GM23338 (cell line): ENCODE measurements at regions not wholly inside any gene's neighbourhood (a gene's known extent, or its start where the extent isn't known, plus 50 kb on each side); places are given as distances from the start of the nearest gene placed in this dataset.

Experiments used
- ATAC-seq: fragments of 200-7000 bp; cut with Tn5 transposase; 3 replicates; pipeline ENCODE4 v1.9.1; 2020
- DNase-seq: peaks from one replicate; pipeline ENCODE4 v3.0.0-alpha.2; 2015; ENCODE audit warnings: low spot score
- H2AFZ ChIP-seq: fragments of 200-600 bp; sonication (generic); 2 replicates; pipeline ENCODE4 v1.8.0; 2016; ENCODE audit warnings: antibody characterized with exemption, mild to moderate bottlenecking, moderate library complexity
- H3F3A ChIP-seq: fragments of 200-600 bp; sonication (generic); replicated peaks from 2 replicates; pipeline ENCODE4 v1.8.0; 2017; ENCODE audit warnings: antibody characterized with exemption, mixed run types, low read depth
- H3K27ac ChIP-seq: fragments of 200-600 bp; sonication (generic); 2 replicates; pipeline ENCODE4 v1.6.1; 2016; ENCODE audit warnings: low read depth
- H3K27me3 ChIP-seq: fragments of 200-600 bp; sonication (generic); 2 replicates; pipeline ENCODE4 v1.8.0; 2016; ENCODE audit warnings: mild to moderate bottlenecking, mixed run types, moderate library complexity; ENCODE audit not compliant: insufficient read depth
- H3K36me3 ChIP-seq: fragments of 200-600 bp; sonication (generic); 2 replicates; pipeline ENCODE4 v1.8.0; 2016; ENCODE audit warnings: mild to moderate bottlenecking; ENCODE audit not compliant: insufficient read depth
- H3K4me1 ChIP-seq: fragments of 200-600 bp; sonication (generic); 2 replicates; pipeline ENCODE4 v1.8.0; 2016; ENCODE audit warnings: mild to moderate bottlenecking, moderate library complexity; ENCODE audit not compliant: insufficient read depth
- H3K4me2 ChIP-seq: fragments of 200-600 bp; sonication (generic); 2 replicates; pipeline ENCODE4 v1.7.1; 2017; ENCODE audit warnings: mixed run types
- H3K4me3 ChIP-seq: fragments of 200-600 bp; sonication (generic); 2 replicates; pipeline ENCODE4 v1.6.1; 2016; ENCODE audit warnings: mixed run types
- H3K79me2 ChIP-seq: fragments of 200-600 bp; sonication (generic); replicated peaks from 2 replicates; pipeline ENCODE4 v1.8.0; 2017; ENCODE audit warnings: mild to moderate bottlenecking; ENCODE audit not compliant: insufficient read depth
- H3K9me2 ChIP-seq: fragments of 200-600 bp; sonication (generic); 2 replicates; pipeline ENCODE4 v1.8.0; 2017; ENCODE audit not compliant: insufficient read depth
- H4K20me1 ChIP-seq: fragments of 200-600 bp; sonication (generic); replicated peaks from 2 replicates; pipeline ENCODE4 v1.8.0; 2017; ENCODE audit warnings: mild to moderate bottlenecking; ENCODE audit not compliant: insufficient read depth
- H3K27ac Mint-ChIP-seq: 2 replicates; pipeline ENCODE4 v1.8.0; 2020; ENCODE audit warnings: inconsistent platforms, mild to moderate bottlenecking, moderate library complexity, mixed read lengths
- H3K27me3 Mint-ChIP-seq: 3 replicates; pipeline ENCODE4 v1.8.0; 2022; ENCODE audit warnings: low read depth, mild to moderate bottlenecking, moderate library complexity, mixed read lengths, inconsistent platforms; ENCODE audit not compliant: insufficient read depth, poor library complexity
- H3K36me3 Mint-ChIP-seq: 3 replicates; pipeline ENCODE4 v1.8.0; 2021; ENCODE audit warnings: low read depth, mild to moderate bottlenecking, inconsistent platforms, moderate library complexity, mixed read lengths
- H3K4me1 Mint-ChIP-seq: 3 replicates; pipeline ENCODE4 v1.8.0; 2020; ENCODE audit warnings: mild to moderate bottlenecking, inconsistent platforms, mixed read lengths
- H3K4me3 Mint-ChIP-seq: 3 replicates; pipeline ENCODE4 v1.8.0; 2021; ENCODE audit warnings: moderate library complexity, mild to moderate bottlenecking, inconsistent platforms, mixed read lengths
- H3K9me3 Mint-ChIP-seq: 3 replicates; pipeline ENCODE4 v1.8.0; 2020; ENCODE audit warnings: moderate library complexity, mild to moderate bottlenecking, inconsistent platforms, mixed read lengths
- CREB1 ChIP-seq: fragments of 250-450 bp; sonication (Bioruptor Pico); IDR thresholded peaks from 2 replicates; pipeline ENCODE4 v1.5.0; 2020; ENCODE audit warnings: low read depth, mild to moderate bottlenecking, moderate library complexity
- CTCF ChIP-seq, 2 experiments: fragments of 200-600 bp in 1 of 2; sonication (generic) in 1 of 2; conservative IDR thresholded peaks; 2 replicates each; pipeline versions ENCODE4 v1.5.1 to v1.6.1; 2016 to 2017; ENCODE audit warnings: antibody characterized with exemption in 2 of 2, low read depth in 2 of 2, mild to moderate bottlenecking in 2 of 2, moderate library complexity in 1 of 2
- ETS1 ChIP-seq: IDR thresholded peaks from 2 replicates; pipeline ENCODE4 v1.6.1; 2016; ENCODE audit warnings: antibody characterized with exemption
- EZH2 ChIP-seq: fragments of 200-600 bp; sonication (generic); IDR thresholded peaks from one replicate; pipeline ENCODE4 v1.8.0; 2017; ENCODE audit warnings: antibody characterized with exemption, mild to moderate bottlenecking, low read depth; ENCODE audit not compliant: unreplicated experiment
- EZH2phosphoT487 ChIP-seq: fragments of 200-600 bp; sonication (generic); IDR thresholded peaks from one replicate; pipeline ENCODE4 v1.8.1; 2018; ENCODE audit warnings: antibody characterized with exemption; ENCODE audit not compliant: unreplicated experiment
- JUNB ChIP-seq: IDR thresholded peaks from one replicate; pipeline ENCODE4 v1.6.1; 2016; ENCODE audit warnings: antibody characterized with exemption; ENCODE audit not compliant: unreplicated experiment
- NANOG ChIP-seq: IDR thresholded peaks from 2 replicates; pipeline ENCODE4 v1.6.1; 2016; ENCODE audit warnings: antibody characterized with exemption, borderline replicate concordance
- POLR2AphosphoS5 ChIP-seq: IDR thresholded peaks from 2 replicates; pipeline ENCODE4 v1.6.1; 2016; ENCODE audit warnings: antibody characterized with exemption, low read depth
- STAT1 ChIP-seq: IDR thresholded peaks from one replicate; pipeline ENCODE4 v1.6.1; 2016; ENCODE audit warnings: antibody characterized with exemption; ENCODE audit not compliant: unreplicated experiment
- ZNF114 ChIP-seq: fragments of 250-450 bp; sonication (Bioruptor Pico); IDR thresholded peaks from 2 replicates; pipeline ENCODE4 v1.5.0; 2020; ENCODE audit warnings: mild to moderate bottlenecking, moderate library complexity
- ZNF331 ChIP-seq: fragments of 250-450 bp; sonication (Bioruptor Pico); IDR thresholded peaks from 2 replicates; pipeline ENCODE4 v1.5.0; 2020; ENCODE audit warnings: low read depth, mild to moderate bottlenecking, moderate library complexity
- ZNF462 ChIP-seq: fragments of 250-450 bp; sonication (Bioruptor Pico); IDR thresholded peaks from 2 replicates; pipeline ENCODE4 v1.5.0; 2020; ENCODE audit warnings: mild to moderate bottlenecking, moderate library complexity

GRCh38 chr5:156188016-156188415, 138.9 kb upstream of the SGCD start (continued):
- TF ChIP-seq ETS1 = no peak
- no peak for TF ChIP-seq STAT1

- H3K9me2 ChIP-seq = no peaks in the 10 kb centered on the region
- no peaks in the 10 kb centered on the region for H3K36me3 ChIP-seq
- H3K79me2 ChIP-seq = no peaks in the 10 kb centered on the region
- H3K4me1 ChIP-seq = no peaks in the 10 kb centered on the region
- H4K20me1 ChIP-seq = no peaks in the 10 kb centered on the region
- H3K4me3 Mint-ChIP-seq = no peak overlapping the region
- no peaks in the 10 kb centered on the region for H3K27me3 ChIP-seq
- H3K4me1 Mint-ChIP-seq = no peaks in the 10 kb centered on the region
- no peak overlapping the region for H3K27ac Mint-ChIP-seq
- no peak overlapping the region for H3K4me2 ChIP-seq
- ATAC-seq (no peak), DNase-seq (no peak)
- H3K27me3 Mint-ChIP-seq = no peaks in the 10 kb centered on the region
- no peaks in the 10 kb centered on the region for H3K36me3 Mint-ChIP-seq
- H3K9me3 Mint-ChIP-seq = no peaks in the 10 kb centered on the region
- H3K27ac ChIP-seq = no peak overlapping the region
- H2AFZ ChIP-seq = no peak overlapping the region
- no peak overlapping the region for H3K4me3 ChIP-seq
- H3F3A ChIP-seq = no peaks in the 10 kb centered on the region
- no peak for TF ChIP-seq ETS1
- no peak for TF ChIP-seq CTCF (conservative IDR thresholded peaks at IDR 0.05; ENCODE audit: low read depth in 2 of 2)
- no peak for TF ChIP-seq EZH2
- no peak for TF ChIP-seq EZH2phosphoT487
- TF ChIP-seq ZNF114 (CRISPR knock-in tag) = no peak
- no peak for TF ChIP-seq CREB1
- no peak for TF ChIP-seq ZNF331 (CRISPR knock-in tag)
- TF ChIP-seq STAT1 = no peak
- no peak for TF ChIP-seq NANOG
- TF ChIP-seq ZNF462 (CRISPR knock-in tag) = no peak
- TF ChIP-seq JUNB = no peak
- no peak for TF ChIP-seq POLR2AphosphoS5
These were observed 137.3 kb upstream of the SGCD start for GRCh38 chr5:156189628-156190027.
